ENCODE measurements at regions not wholly inside any gene's neighbourhood (a gene's known extent, or its start where the extent isn't known, plus 50 kb on each side); places are given as distances from the start of the nearest gene placed in this dataset.
"Not testable (repeated sequence)": the region's sequence is repeated elsewhere in the genome, so short reads cannot be mapped to it uniquely, and the experiment has no call there.

GRCh38 chr6:56904068-56904467 is 50.8 kb upstream of the BEND6 start:
- DNase-seq: no peak

GRCh38 chr6:56902641-56903464 is 52.1 kb upstream of the BEND6 start:
- no peak for DNase-seq

GRCh38 chr6:56900784-56901183 is 54.1 kb upstream of the BEND6 start:
- no peak for DNase-seq

GRCh38 chr6:56899753-56900152 is 55.2 kb upstream of the BEND6 start:
- no peak for DNase-seq

GRCh38 chr6:56899311-56899710 is 55.6 kb upstream of the BEND6 start:
- no peak for DNase-seq

GRCh38 chr6:56897789-56898529 is 56.9 kb upstream of the BEND6 start:
- no peak for DNase-seq

- DNase-seq: no peak
Measured at GRCh38 chr6:56891754-56892153, 63.2 kb upstream of the BEND6 start.

- DNase-seq: no peak
Measured at GRCh38 chr6:56890683-56891429, 64.1 kb upstream of the BEND6 start.

- no peak for DNase-seq
Measured at GRCh38 chr6:56890066-56890465, 64.8 kb upstream of the BEND6 start.

GRCh38 chr6:56889492-56889891 is 65.4 kb upstream of the BEND6 start:
- DNase-seq: no peak

- DNase-seq: no peak
Measured at GRCh38 chr6:56888687-56889086, 66.2 kb upstream of the BEND6 start.

- DNase-seq: no peak
Measured at GRCh38 chr6:56887086-56887485, 67.8 kb upstream of the BEND6 start.

- DNase-seq: no peak
Measured at GRCh38 chr6:56877922-56878321, 77.0 kb upstream of the BEND6 start.

- DNase-seq: no peak
Measured at GRCh38 chr6:56875961-56876360, 78.9 kb upstream of the BEND6 start.

- DNase-seq: no peak
Measured at GRCh38 chr6:56875523-56875922, 79.4 kb upstream of the BEND6 start.

- no peak for DNase-seq
Measured at GRCh38 chr6:56874328-56874727, 80.6 kb upstream of the BEND6 start.

- DNase-seq: not testable (repeated sequence)
Measured at GRCh38 chr6:56870053-56870452, 84.9 kb upstream of the BEND6 start.

GRCh38 chr6:56869346-56869745 is 85.6 kb upstream of the BEND6 start:
- no peak for DNase-seq

GRCh38 chr6:56868687-56869086 is 86.2 kb upstream of the BEND6 start:
- no peak for DNase-seq

GRCh38 chr6:56866917-56867522 is 87.9 kb upstream of the BEND6 start:
- no peak for DNase-seq

GRCh38 chr6:56865081-56865875 is 89.6 kb upstream of the BEND6 start:
- DNase-seq: no peak

GRCh38 chr6:56864171-56864616 is 90.7 kb upstream of the BEND6 start:
- DNase-seq: no peak

All from NCI-H187 (cell line).